Jurkat, Clone E6-1 (cell line): ENCODE measurements at regions not wholly inside any gene's neighbourhood (a gene's known extent, or its start where the extent isn't known, plus 50 kb on each side); places are given as distances from the start of the nearest gene placed in this dataset.
"Not testable (repeated sequence)": the region's sequence is repeated elsewhere in the genome, so short reads cannot be mapped to it uniquely, and the experiment has no call there.

Source experiments
- DNase-seq: peaks from one replicate; pipeline ENCODE4 v3.0.0-alpha.2; 2011; ENCODE audit warnings: low read depth, low spot score
- H3K4me3 ChIP-seq: 2 replicates; pipeline ENCODE4 v1.5.1; 2011; ENCODE audit warnings: mild to moderate bottlenecking, low read length, control low read depth, moderate library complexity

GRCh38 chr13:48801255-48801654, 147.5 kb downstream of the CYSLTR2 start:
- DNase-seq, result no peak

GRCh38 chr13:48804821-48805601, 151.3 kb downstream of the CYSLTR2 start:
- no peak overlapping the region for H3K4me3 ChIP-seq
- no peak for DNase-seq

More at GRCh38 chr13:48801255-48801654, 147.5 kb downstream of the CYSLTR2 start:
- H3K4me3 ChIP-seq, result no peak overlapping the region

- no peak for DNase-seq
- H3K4me3 ChIP-seq, result no peak overlapping the region
Measured at GRCh38 chr13:48806522-48806921, 152.8 kb downstream of the CYSLTR2 start.

- H3K4me3 ChIP-seq, result no peak overlapping the region
- DNase-seq, result no peak
Measured at GRCh38 chr13:48808683-48809082, 155.0 kb downstream of the CYSLTR2 start.

GRCh38 chr13:48810013-48810412, 156.3 kb downstream of the CYSLTR2 start:
- H3K4me3 ChIP-seq, result no peak overlapping the region
- no peak for DNase-seq

- no peak overlapping the region for H3K4me3 ChIP-seq
- DNase-seq, result no peak
Measured at GRCh38 chr13:48813518-48813917, 159.8 kb downstream of the CYSLTR2 start.

- H3K4me3 ChIP-seq, result no peak overlapping the region
- no peak for DNase-seq
Measured at GRCh38 chr13:48816700-48817099, 159.0 kb upstream of the FNDC3A start.

- H3K4me3 ChIP-seq, result no peak overlapping the region
- no peak for DNase-seq
Measured at GRCh38 chr13:48817166-48817802, 158.4 kb upstream of the FNDC3A start.

GRCh38 chr13:48818495-48819356, 157.0 kb upstream of the FNDC3A start:
- no peak overlapping the region for H3K4me3 ChIP-seq
- no peak for DNase-seq

- H3K4me3 ChIP-seq, result no peak overlapping the region
- DNase-seq, result no peak
Measured at GRCh38 chr13:48819376-48819775, 156.3 kb upstream of the FNDC3A start.

GRCh38 chr13:48819899-48820298, 155.8 kb upstream of the FNDC3A start:
- no peak for DNase-seq
- no peak overlapping the region for H3K4me3 ChIP-seq

- H3K4me3 ChIP-seq, DNase-seq: not testable (repeated sequence)
Measured at GRCh38 chr13:48823526-48823925, 152.2 kb upstream of the FNDC3A start.

- no peak overlapping the region for H3K4me3 ChIP-seq
- no peak for DNase-seq
Measured at GRCh38 chr13:48826039-48826438, 149.7 kb upstream of the FNDC3A start.

- not testable (repeated sequence) for H3K4me3 ChIP-seq, DNase-seq
Measured at GRCh38 chr13:48826922-48827454, 148.7 kb upstream of the FNDC3A start.

GRCh38 chr13:48827709-48828108, 148.0 kb upstream of the FNDC3A start:
- no peak for DNase-seq
- no peak overlapping the region for H3K4me3 ChIP-seq

GRCh38 chr13:48828962-48829411, 146.7 kb upstream of the FNDC3A start:
- DNase-seq, result no peak

GRCh38 chr13:48829536-48829935, 146.2 kb upstream of the FNDC3A start:
- no peak for DNase-seq
- H3K4me3 ChIP-seq, result no peak overlapping the region

More at GRCh38 chr13:48828962-48829411, 146.7 kb upstream of the FNDC3A start:
- H3K4me3 ChIP-seq, result no peak overlapping the region

GRCh38 chr13:48831248-48831647, 144.5 kb upstream of the FNDC3A start:
- no peak overlapping the region for H3K4me3 ChIP-seq
- DNase-seq, result no peak

- H3K4me3 ChIP-seq, result no peak overlapping the region
- DNase-seq, result no peak
Measured at GRCh38 chr13:48833412-48833811, 142.3 kb upstream of the FNDC3A start.
